COLO668 (cell line): ENCODE measurements at regions not wholly inside any gene's neighbourhood (a gene's known extent, or its start where the extent isn't known, plus 50 kb on each side); places are given as distances from the start of the nearest gene placed in this dataset.

Source experiments
- DNase-seq: peaks from one replicate; lab custom pipeline; 2025; ENCODE audit not compliant: unreplicated experiment; lab: John Stamatoyannopoulos, UW

- no peak for DNase-seq
Measured at GRCh38 chr5:126358525-126358924, 64.7 kb upstream of the GRAMD2B start.

- no peak for DNase-seq
Measured at GRCh38 chr5:126359884-126360283, 63.3 kb upstream of the GRAMD2B start.

- DNase-seq: no peak
Measured at GRCh38 chr5:126360467-126360866, 62.7 kb upstream of the GRAMD2B start.

- no peak for DNase-seq
Measured at GRCh38 chr5:126363658-126364057, 59.6 kb upstream of the GRAMD2B start.

GRCh38 chr5:126364206-126364902 is 58.9 kb upstream of the GRAMD2B start:
- no peak for DNase-seq

- no peak for DNase-seq
Measured at GRCh38 chr5:126365446-126366198, 57.6 kb upstream of the GRAMD2B start.

GRCh38 chr5:126366199-126366560 is 57.0 kb upstream of the GRAMD2B start:
- peak; percentile 4 for DNase-seq

GRCh38 chr5:126368239-126368812 is 54.9 kb upstream of the GRAMD2B start:
- DNase-seq: peak; percentile 24

GRCh38 chr5:126369083-126369482 is 54.1 kb upstream of the GRAMD2B start:
- no peak for DNase-seq

GRCh38 chr5:126369995-126370731 is 53.0 kb upstream of the GRAMD2B start:
- no peak for DNase-seq

- peak; percentile 75 for DNase-seq
Measured at GRCh38 chr5:126370796-126371718, 52.2 kb upstream of the GRAMD2B start.

GRCh38 chr5:126373375-126374108 is 49.7 kb upstream of the GRAMD2B start:
- no peak for DNase-seq
